Endothelial cell of umbilical vein (primary cell): ENCODE measurements at regions not wholly inside any gene's neighbourhood (a gene's known extent, or its start where the extent isn't known, plus 50 kb on each side); places are given as distances from the start of the nearest gene placed in this dataset.

Experiments used
- BruUV-seq: library from RNA; stranded (reverse); fragments of 400-500 nt; replicated peaks from 2 replicates; lab custom pipeline; 2021; lab: Mats Ljungman, UMichigan
- CTCF ChIA-PET: fragments of 300-600, 350-600 bp; sonication (Branson Sonifier 250); formaldehyde crosslinking; loops from one replicate; lab custom pipeline; 2021; ENCODE audit warnings: antibody characterized with exemption, inconsistent platforms; lab: Charles Lee
- POLR2A ChIA-PET: fragments of 300-600, 350-600 bp; sonication (Branson Sonifier 250); formaldehyde crosslinking; loops from one replicate; lab custom pipeline; 2021; ENCODE audit warnings: antibody characterized with exemption, inconsistent platforms; lab: Charles Lee
- DNase-seq: peaks from one replicate; pipeline ENCODE4 v3.0.0-alpha.2; 2011; ENCODE audit warnings: low read depth, low spot score
- FAIRE-seq: peaks from 2 replicates; lab custom pipeline; 2011; peaks lifted over from hg19 to GRCh38; lab: Jason Lieb, UNC
- H2AFZ ChIP-seq: 2 replicates; pipeline ENCODE4 v1.6.0; 2012; ENCODE audit warnings: low read depth, low read length, control low read depth, inconsistent platforms
- H3K27ac ChIP-seq: 2 replicates; pipeline ENCODE4 v1.5.1; 2011; ENCODE audit warnings: low read depth, mild to moderate bottlenecking, control low read depth, low read length, moderate library complexity; ENCODE audit not compliant: insufficient read depth
- H3K27me3 ChIP-seq, 2 experiments: 2 replicates each; pipeline versions ENCODE4 v1.6.0 to v1.6.1; 2011; ENCODE audit warnings: low read length in 2 of 2, mixed read lengths in 1 of 2; ENCODE audit not compliant: control insufficient read depth in 2 of 2, insufficient read depth in 2 of 2
- H3K36me3 ChIP-seq, 2 experiments: 2 replicates in 1 of 2; 3 replicates in 1 of 2; pipeline ENCODE4 v1.5.1; 2011; ENCODE audit warnings: low read length in 2 of 2, mild to moderate bottlenecking in 1 of 2, moderate library complexity in 1 of 2; ENCODE audit not compliant: control insufficient read depth in 2 of 2, insufficient read depth in 2 of 2; ENCODE audit errors: extremely low read depth in 1 of 2
- H3K4me1 ChIP-seq: 3 replicates; pipeline ENCODE4 v1.5.1; 2011; ENCODE audit warnings: mild to moderate bottlenecking, low read length; ENCODE audit not compliant: control insufficient read depth, insufficient read depth; ENCODE audit errors: extremely low read depth
- H3K4me2 ChIP-seq: 2 replicates; pipeline ENCODE4 v1.6.1; 2011; ENCODE audit warnings: low read length, control low read depth, mixed read lengths; ENCODE audit not compliant: insufficient read depth
- H3K4me3 ChIP-seq, 3 experiments: fragments of 200-600 bp in 1 of 3; sonication (generic), shearing (Covaris generic) in 1 of 3; replicated peaks in 1 of 3; 2 replicates each; pipeline ENCODE4 v1.5.1; 2011 to 2016; ENCODE audit warnings: control low read depth in 3 of 3, low read length in 3 of 3, mild to moderate bottlenecking in 2 of 3, inconsistent platforms in 1 of 3, low read depth in 1 of 3, moderate library complexity in 1 of 3; ENCODE audit not compliant: insufficient read depth in 1 of 3
- H3K79me2 ChIP-seq: 2 replicates; pipeline ENCODE4 v1.6.0; 2012; ENCODE audit warnings: low read length, inconsistent platforms; ENCODE audit not compliant: control insufficient read depth, insufficient read depth
- H3K9ac ChIP-seq: replicated peaks from 2 replicates; pipeline ENCODE3; 2011; ENCODE audit warnings: low read length, control low read depth; ENCODE audit not compliant: insufficient read depth; ENCODE audit errors: extremely low read depth
- H3K9me1 ChIP-seq: replicated peaks from 3 replicates; pipeline ENCODE4 v1.6.0; 2011; ENCODE audit warnings: mild to moderate bottlenecking, low read length; ENCODE audit not compliant: control insufficient read depth, insufficient read depth; ENCODE audit errors: extremely low read depth
- H3K9me3 ChIP-seq: replicated peaks from 2 replicates; pipeline ENCODE4 v1.5.1; 2012; ENCODE audit warnings: low read length, inconsistent platforms; ENCODE audit not compliant: control insufficient read depth, insufficient read depth
- H4K20me1 ChIP-seq: replicated peaks from 2 replicates; pipeline ENCODE3; 2011; ENCODE audit warnings: mild to moderate bottlenecking, low read length; ENCODE audit not compliant: control insufficient read depth, insufficient read depth; ENCODE audit errors: extremely low read depth
- CTCF ChIP-seq, 2 donors: IDR thresholded peaks; 1 replicate in 1 of 2; 2 replicates in 1 of 2; pipeline ENCODE4 v1.5.1; 2011; ENCODE audit warnings: low read length in 2 of 2, mild to moderate bottlenecking in 2 of 2, moderate library complexity in 2 of 2, control low read depth in 1 of 2, inconsistent platforms in 1 of 2, low read depth in 1 of 2; ENCODE audit not compliant: insufficient read depth in 1 of 2; ENCODE audit errors: extremely low read depth in 1 of 2
- EZH2 ChIP-seq: IDR thresholded peaks from 2 replicates; pipeline ENCODE4 v1.6.1; 2012; ENCODE audit warnings: borderline replicate concordance, low read depth, mild to moderate bottlenecking, moderate library complexity, low read length, inconsistent platforms; ENCODE audit not compliant: severe bottlenecking
- FOS ChIP-seq: IDR thresholded peaks from 2 replicates; pipeline ENCODE4 v1.6.1; 2011; ENCODE audit warnings: mild to moderate bottlenecking, low read length, moderate library complexity, borderline replicate concordance; ENCODE audit not compliant: insufficient read depth
- GATA2 ChIP-seq: IDR thresholded peaks from 2 replicates; pipeline ENCODE4 v1.7.0; 2011; ENCODE audit warnings: low read depth, mild to moderate bottlenecking, moderate library complexity, mixed read lengths, low read length; ENCODE audit not compliant: insufficient read length, insufficient read depth
- JUN ChIP-seq: IDR thresholded peaks from 2 replicates; pipeline ENCODE4 v1.6.1; 2011; ENCODE audit warnings: borderline replicate concordance, low read depth; ENCODE audit not compliant: insufficient read length, insufficient read depth
- MAX ChIP-seq: IDR thresholded peaks from 2 replicates; pipeline ENCODE4 v1.6.1; 2011; ENCODE audit not compliant: insufficient read depth, insufficient read length
- MYC ChIP-seq: IDR thresholded peaks from one replicate; pipeline ENCODE4 v1.6.1; 2011; ENCODE audit warnings: mild to moderate bottlenecking, low read depth, low read length
- POLR2A ChIP-seq: IDR thresholded peaks from 2 replicates; pipeline ENCODE4 v1.6.1; 2012; ENCODE audit warnings: low read depth, mild to moderate bottlenecking, control low read depth, low read length
- POLR2AphosphoS5 ChIP-seq: IDR thresholded peaks from 2 replicates; pipeline ENCODE4 v1.6.1; 2012; ENCODE audit warnings: low read depth, mild to moderate bottlenecking, control low read depth, low read length, moderate library complexity; ENCODE audit not compliant: insufficient read depth
- dilution Hi-C: fragments of 300-500 bp; cut with MboI; formaldehyde crosslinking; loops from one replicate; pipeline ENCODE4 v1.15.0; 2019; ENCODE audit warnings: low sequenced_read_pairs; ENCODE audit not compliant: extremely low pct_ligation_motif_present
- intact Hi-C: fragments of 100-400 bp; cut with micrococcal nuclease; formaldehyde crosslinking; loops from one replicate; pipeline ENCODE4 v1.10.0; 2022

- H3K27me3 ChIP-seq, result no peaks in the 10 kb centered on the region
- no peak for FAIRE-seq
- ChIA-PET POLR2A (no interaction called here), CTCF (no interaction called here)
- H3K27ac ChIP-seq, result no peak overlapping the region
- H3K9me1 ChIP-seq, result no peaks in the 10 kb centered on the region
- H3K9ac ChIP-seq, result no peak overlapping the region
- H4K20me1 ChIP-seq, result no peaks in the 10 kb centered on the region
- dilution Hi-C loops, result no loop called here
- no peaks in the 10 kb centered on the region for H3K9me3 ChIP-seq
- intact Hi-C loops, result no loop called here
- no peak overlapping the region for H2AFZ ChIP-seq
- H3K4me2 ChIP-seq, result no peak overlapping the region
- no peaks in the 10 kb centered on the region for H3K36me3 ChIP-seq
- no peak for TF ChIP-seq CTCF (IDR thresholded peaks at IDR 0.05; ENCODE audit: extremely low read depth in 1 of 2, insufficient read depth in 1 of 2, low read depth in 1 of 2, low read length in 2 of 2)
- TF ChIP-seq JUN, result no peak
- no peak for TF ChIP-seq MAX
- no peak for TF ChIP-seq EZH2
- TF ChIP-seq MYC, result no peak
- TF ChIP-seq FOS, result no peak
- no peak for TF ChIP-seq POLR2AphosphoS5
- no peak for TF ChIP-seq POLR2A
- no peak for TF ChIP-seq GATA2
- H3K4me3 ChIP-seq, result no peak overlapping the region
- H3K79me2 ChIP-seq, result no peaks in the 10 kb centered on the region
- BruUV-seq, result no TSS peak
- no peak for DNase-seq
- no peaks in the 10 kb centered on the region for H3K4me1 ChIP-seq
Observed at GRCh38 chr13:104810242-104810641, 1725.2 kb downstream of the EFNB2 start.
